GM19193 (cell line): ENCODE measurements at regions not wholly inside any gene's neighbourhood (a gene's known extent, or its start where the extent isn't known, plus 50 kb on each side); places are given as distances from the start of the nearest gene placed in this dataset.

Experiments used
- POLR2A ChIP-seq: IDR thresholded peaks from 4 replicates; pipeline ENCODE4 v1.6.1; 2011; ENCODE audit not compliant: insufficient read depth, insufficient read length; ENCODE audit errors: extremely low read depth

DNA sequence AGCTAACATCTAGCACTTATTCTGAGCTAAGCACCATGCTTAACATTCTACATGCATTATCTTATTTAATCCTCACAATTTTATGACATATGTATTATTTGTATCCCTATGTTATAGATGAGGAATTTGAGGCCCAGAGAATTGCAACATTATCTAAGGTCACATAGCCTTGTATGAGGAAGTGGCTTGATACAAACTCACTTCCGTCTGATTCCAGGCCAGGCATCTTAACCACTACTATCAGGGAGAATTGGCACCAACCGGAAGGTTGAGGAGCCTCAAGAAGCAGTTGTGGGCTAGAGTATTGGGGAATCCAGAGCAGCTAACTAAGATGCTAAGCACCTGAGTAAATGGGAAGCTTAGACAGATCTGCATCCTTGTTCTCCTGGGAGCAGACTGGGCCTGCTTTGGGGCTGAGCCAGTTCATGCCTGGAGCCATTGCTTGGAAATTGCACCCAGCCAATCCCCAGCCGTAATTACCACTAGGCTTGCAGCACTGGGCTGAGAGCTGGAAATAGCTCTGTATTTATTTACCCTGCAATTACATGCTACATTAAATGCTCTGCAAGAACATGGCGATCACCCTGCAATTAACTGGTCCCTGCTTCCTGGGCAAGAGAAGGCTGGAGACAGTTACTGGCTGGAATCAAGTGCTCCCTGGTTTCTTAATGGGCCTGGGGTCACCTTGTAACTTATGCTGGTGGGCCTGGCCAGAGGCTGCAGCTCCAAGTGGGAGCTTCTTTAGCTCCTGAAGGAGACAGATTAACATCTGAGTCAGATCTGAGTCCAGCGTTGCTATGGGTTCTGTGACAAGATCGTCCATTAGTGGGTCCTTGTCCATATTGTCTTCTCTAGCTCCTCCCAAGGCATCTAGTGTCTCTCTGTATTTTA is 273.1 kb upstream of the CCL2 start:
- TF ChIP-seq POLR2A: no peak

- no peak for TF ChIP-seq POLR2A
Measured at GRCh38 chr17:33982909-33983308, 272.2 kb upstream of the CCL2 start.

GRCh38 chr17:33983824-33984574 is 271.1 kb upstream of the CCL2 start:
- no peak for TF ChIP-seq POLR2A

GRCh38 chr17:33986088-33986487 is 269.0 kb upstream of the CCL2 start:
- TF ChIP-seq POLR2A: no peak

DNA sequence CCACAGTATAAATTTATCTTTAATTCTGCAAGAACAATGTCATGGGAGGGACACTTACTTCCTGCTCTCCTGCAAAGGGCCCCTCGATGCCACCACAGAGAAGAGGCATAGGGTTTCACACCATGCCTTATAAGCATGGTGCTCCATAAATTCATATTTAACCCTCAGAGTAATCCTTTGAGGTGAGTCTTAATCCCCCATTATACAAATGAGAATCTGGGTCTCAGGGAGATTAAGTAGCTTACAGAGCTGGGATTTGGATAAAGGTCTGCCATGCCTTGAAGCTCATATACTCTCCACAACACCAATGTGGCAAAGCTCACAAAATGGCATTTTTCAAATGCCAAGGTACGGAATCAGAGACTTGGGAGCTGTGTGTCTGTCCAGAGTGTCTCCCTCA is 268.5 kb upstream of the CCL2 start:
- TF ChIP-seq POLR2A: no peak

- no peak for TF ChIP-seq POLR2A
Measured at GRCh38 chr17:33987162-33987561, 267.9 kb upstream of the CCL2 start.

- TF ChIP-seq POLR2A: no peak
Measured at GRCh38 chr17:33989361-33990148, 265.5 kb upstream of the CCL2 start.

GRCh38 chr17:33990943-33991706 is 264.0 kb upstream of the CCL2 start:
- TF ChIP-seq POLR2A: no peak

GRCh38 chr17:33992113-33992512 is 263.0 kb upstream of the CCL2 start:
- no peak for TF ChIP-seq POLR2A

- no peak for TF ChIP-seq POLR2A
Measured at GRCh38 chr17:34000639-34001038, 254.4 kb upstream of the CCL2 start.

DNA sequence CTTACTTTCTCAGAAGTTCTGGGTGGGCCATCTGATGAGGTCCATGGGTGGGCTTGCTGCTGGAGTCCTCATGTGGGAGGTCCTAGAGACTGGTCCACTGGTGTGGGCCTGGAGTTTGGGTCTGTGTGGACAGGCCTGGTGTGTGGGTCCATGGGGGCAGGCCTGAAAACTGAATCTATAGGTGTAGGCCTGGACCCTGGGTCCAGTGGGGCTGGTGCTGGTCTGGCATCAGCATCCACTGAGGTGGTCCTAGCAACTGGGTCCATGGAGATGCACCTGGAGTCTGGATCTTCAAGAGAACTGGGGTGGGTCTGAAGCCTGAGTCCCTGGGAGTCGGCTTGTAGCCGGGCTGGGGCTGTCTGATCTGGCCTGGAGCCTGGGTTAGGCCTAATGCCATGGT is 253.8 kb upstream of the CCL2 start:
- no peak for TF ChIP-seq POLR2A

- TF ChIP-seq POLR2A: no peak
Measured at GRCh38 chr17:34006126-34006525, 249.0 kb upstream of the CCL2 start.

DNA sequence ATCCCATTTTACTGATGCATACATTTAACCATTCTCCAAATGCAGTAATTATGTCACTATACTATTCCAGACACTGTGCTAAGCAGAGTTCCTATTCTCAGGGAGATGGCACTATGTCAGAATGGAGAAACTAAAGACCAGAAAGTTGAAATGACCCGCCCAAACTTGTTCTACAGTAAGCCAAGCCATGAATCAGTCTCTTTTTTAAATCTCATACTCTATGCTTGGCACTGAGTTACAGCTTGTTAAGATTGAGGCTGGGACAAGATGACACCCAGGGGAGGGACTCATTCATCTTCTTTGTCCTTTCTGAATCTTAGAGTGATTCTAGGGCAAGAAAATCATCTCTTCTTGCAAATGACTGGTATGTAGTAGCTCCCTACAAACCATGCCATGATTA is 247.0 kb upstream of the CCL2 start:
- TF ChIP-seq POLR2A: no peak

DNA sequence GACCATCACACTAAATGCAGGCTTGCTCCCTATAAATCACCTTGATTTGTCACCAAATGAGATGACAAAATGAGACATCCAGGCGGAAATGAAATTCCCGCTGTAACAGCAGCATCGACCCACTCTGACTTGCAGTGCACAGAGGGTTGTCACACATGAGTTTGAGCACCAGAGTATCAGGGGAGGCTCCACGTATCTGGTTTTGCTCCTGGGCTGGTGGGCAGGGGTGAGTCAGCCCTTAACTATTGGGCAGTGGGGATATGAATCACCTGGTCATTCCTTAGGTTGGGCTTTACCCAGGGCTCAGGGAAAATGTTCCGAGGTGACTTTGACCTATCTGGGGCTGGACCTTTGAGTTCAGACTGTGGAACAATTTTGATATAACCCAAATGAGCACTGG is 245.2 kb upstream of the CCL2 start:
- TF ChIP-seq POLR2A: no peak
